ENCODE measurements at regions not wholly inside any gene's neighbourhood (a gene's known extent, or its start where the extent isn't known, plus 50 kb on each side); places are given as distances from the start of the nearest gene placed in this dataset.

DNA sequence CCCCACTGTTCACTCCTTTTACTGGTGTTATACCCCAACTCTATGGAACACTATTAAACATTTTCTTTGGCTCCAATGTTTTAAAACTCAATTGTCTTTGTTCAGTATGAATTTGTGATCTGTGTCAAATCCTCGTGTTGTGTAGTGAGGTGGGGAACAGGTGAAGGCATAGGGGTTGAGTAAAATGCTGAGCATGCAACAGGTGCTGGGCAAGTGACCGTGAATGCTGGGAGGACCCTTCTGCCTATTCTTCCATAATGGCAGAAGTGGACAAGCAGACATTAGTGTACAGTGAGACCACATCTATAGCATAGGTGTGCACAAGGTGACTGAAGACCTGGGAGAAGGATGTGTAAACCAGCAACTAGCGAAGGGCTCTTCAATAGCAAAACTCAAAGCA, 1188.0 kb downstream of the UQCRFS1 start:
- DNase-seq = no peak

DNA sequence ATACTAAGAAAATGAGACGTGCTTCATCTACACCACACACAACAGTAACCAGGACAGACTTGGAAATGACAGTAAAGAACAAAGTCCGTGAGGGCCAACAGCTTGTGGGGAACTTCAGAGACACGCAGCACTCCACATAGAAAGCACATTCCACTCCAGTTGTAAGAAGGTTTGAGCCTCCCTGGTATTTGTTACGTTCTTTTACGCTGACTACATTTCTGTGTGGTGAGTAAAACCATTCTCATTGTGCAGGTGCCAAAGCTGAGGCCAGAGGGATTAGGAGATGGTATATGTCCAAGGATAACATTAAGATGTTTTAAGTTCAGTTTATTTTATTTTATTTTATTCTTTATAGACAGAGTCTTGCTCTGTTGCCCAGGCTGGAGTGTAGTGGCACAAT, 1189.9 kb downstream of the UQCRFS1 start:
- no peak for DNase-seq

- no peak for DNase-seq
Measured at GRCh38 chr19:28022506-28022905, 1190.4 kb downstream of the UQCRFS1 start.

DNA sequence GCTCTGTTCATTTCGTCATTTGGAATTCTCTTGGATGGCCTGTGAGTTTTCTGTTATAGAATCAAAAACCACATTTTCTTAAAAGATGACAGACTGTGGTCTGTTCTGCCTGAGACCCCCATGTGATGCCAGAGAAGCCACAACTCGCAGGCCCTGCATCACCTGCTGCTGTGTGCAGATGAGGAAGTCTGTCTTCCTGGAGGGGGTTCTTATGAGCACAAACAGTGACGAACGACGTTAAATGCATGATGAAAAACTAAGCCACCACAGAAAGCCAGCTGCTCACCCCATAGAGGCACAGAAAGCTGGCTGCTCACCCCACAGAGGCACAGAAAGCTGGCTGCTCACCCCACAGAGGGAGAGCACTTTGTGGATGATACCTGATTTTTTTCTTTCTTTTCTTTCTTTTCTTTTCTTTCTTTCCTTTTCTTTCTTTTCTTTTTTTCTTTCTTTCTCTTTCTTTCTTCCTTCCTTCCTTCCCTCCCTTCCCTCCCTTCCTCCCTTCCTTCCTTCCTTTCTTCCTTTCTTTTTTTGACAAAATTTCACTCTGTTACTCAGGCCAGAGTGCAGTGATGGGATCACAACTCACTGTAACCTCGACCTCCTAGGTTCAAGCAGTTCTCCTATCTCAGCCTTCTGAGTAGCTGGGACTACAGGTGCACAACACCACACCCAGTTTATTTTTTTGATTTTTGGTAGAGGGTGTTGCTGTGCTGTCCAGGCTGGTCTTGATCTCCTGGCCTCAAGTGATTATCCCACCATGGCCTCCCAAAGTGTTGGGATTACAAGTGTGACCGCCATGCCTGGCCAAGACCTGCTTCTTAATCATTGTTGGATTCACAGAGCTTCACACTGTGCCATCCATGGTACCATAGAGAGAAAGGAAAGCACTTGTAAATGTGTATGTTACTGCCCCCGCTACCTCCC, 1191.4 kb downstream of the UQCRFS1 start:
- DNase-seq = no peak

DNA sequence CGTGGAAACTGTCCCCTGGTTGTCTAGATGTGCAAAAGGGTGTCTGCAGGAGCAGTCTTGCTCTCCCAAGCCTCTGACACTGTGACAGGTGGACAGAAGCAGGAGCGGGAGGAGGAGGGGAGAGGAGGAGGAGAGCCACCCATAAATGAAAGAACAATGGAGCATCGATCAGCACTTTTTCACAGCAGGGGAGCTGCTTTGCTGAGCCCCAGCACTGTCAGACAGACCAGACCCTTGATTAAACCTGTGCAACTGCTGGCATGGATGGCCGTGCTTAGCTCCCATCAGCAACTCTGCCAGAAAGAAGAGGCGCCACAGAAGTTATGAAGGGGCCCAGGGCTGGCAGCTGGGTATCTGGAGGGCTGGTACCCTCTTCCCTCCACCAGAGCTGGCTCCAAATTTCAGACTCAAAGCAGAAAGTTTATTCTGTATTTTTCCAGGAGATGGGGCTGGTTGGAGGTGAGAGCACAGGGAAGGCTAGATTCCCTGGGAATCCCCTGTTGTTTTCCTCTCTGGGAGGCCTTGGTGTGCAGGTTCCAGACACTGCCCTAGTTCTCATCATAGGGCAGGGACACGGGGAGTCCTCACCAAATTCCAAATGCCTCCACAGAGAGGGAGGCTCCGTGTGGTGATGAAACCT, 1192.2 kb downstream of the UQCRFS1 start:
- no peak for DNase-seq

GRCh38 chr19:28019901-28020300, 1193.0 kb downstream of the UQCRFS1 start:
- no peak for DNase-seq

DNA sequence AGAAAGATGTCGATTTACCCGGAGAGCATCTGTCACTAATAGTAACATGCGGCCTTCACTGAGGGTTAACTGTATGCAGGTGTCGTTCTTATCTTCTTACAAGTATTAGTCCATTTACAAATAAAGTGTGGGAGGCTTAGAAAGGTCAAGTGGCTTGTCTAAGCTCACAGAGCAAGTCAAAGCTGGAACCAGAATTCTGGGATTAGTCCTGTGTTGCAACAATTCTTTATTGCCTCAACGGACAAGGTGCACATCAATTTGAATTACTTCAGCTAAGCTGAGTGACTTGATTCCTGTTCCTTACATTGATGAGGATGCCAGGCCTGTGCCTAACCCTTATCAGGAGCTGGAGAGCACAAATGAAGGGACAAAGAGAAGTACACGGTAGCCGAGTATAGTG, 1193.6 kb downstream of the UQCRFS1 start:
- no peak for DNase-seq

- no peak for DNase-seq
Measured at GRCh38 chr19:28018499-28018898, 1194.5 kb downstream of the UQCRFS1 start.

DNA sequence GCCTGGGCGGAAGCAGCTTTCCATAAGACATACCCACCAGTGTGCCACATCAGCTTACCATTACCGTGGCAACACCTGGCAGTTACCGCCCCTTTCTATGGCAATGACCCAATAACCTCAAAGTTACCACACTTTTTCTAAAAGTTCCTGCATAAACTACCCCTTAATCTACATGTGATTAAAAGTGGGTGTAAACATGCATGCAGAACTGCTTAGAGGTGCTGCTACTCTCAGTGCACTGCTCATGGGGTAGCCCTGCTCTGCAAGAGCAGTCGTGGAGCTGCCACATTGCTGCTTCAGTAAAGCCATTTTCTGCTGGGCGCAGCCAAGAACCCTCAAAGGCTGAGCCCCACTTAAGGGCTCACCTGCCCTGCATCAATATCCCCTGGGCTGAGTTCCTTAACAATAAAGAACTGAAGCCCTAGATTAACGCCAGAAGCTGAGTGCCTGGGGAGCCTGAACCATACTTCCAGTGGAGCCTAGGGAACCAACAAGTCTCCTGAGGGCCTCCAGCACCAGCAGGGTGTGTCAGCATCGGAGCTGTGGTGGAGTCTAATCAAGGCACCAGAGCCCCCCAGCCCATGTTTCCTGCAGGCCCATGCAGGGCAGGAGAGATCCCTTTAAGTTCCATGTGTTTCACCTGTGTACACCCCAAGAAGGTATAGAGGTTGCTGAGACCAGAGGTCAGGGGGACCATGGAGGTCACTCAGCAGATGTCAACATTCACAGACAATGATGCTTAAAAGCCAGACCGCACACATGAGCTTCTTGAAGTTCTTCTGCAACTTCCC, 1198.1 kb downstream of the UQCRFS1 start:
- no peak for DNase-seq

- no peak for DNase-seq
Measured at GRCh38 chr19:28012361-28012760, 1200.6 kb downstream of the UQCRFS1 start.

- DNase-seq = no peak
Measured at GRCh38 chr19:28010656-28011055, 1202.3 kb downstream of the UQCRFS1 start.

GRCh38 chr19:28009696-28010095, 1203.3 kb downstream of the UQCRFS1 start:
- no peak for DNase-seq

DNA sequence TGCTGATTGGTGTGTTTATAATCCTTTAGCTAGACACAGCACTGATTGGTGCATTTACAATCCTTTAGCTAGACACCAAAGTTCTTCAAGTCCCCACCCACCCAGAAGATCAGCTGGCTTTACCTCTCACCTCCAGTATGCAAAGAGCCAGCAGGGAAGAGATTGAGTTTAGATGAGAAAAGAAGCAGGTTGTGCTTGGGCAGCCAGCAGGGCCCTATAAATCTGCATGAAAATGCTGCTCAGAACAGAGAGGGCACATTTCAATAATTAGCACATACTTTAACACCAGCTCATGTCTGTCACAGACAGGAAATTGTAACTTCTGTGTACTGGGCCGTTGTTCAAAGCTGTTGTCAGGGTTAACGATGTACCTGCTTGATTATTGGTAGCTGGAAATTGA, 1204.3 kb downstream of the UQCRFS1 start:
- DNase-seq = no peak

GRCh38 chr19:28003543-28003942, 1209.4 kb downstream of the UQCRFS1 start:
- no peak for DNase-seq

DNA sequence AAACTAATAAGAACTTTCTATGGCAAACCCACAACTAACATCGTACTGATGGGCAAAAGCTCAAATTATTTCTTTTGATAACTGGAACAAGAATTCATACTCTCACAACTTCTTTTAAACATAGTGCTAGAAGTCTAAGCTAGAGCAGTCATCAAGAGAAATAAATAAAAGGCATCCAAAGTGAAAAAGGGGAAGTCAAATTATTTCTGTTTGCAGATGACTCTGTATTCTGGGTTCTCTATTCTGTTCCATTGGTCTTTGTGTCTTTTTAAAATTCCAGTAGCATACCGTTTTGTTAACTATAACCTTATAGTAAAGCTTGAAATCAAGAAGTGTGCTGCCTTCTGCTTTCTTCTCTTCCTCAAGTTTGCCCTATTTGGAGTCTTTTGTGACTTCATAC, 1215.9 kb downstream of the UQCRFS1 start:
- DNase-seq = no peak

GRCh38 chr19:27993619-27994570, 1219.1 kb downstream of the UQCRFS1 start:
- no peak for DNase-seq

- no peak for DNase-seq
Measured at GRCh38 chr19:27986299-27986698, 1226.7 kb downstream of the UQCRFS1 start.

- DNase-seq = no peak
Measured at GRCh38 chr19:27975419-27976005, 1237.4 kb downstream of the UQCRFS1 start.

DNA sequence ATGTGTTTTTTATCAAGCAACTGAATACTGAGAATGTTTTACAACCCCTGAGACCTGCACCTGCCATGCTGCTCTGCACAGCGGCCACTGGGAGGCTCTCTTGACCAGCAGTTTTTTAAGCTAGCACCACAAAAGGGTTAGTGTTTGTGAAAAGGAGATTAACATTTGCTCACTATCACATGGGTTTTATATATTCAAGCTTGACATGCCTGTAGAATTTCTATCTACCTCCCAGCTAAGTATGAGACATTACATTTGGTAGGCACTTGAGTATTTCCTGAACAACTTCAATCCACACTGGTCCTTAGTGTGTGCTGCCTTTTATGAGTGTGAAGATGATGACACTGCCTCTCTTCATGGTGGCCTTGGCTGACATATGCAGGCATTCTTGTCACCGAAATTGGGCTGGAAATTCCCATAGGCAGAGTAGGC, 1238.9 kb downstream of the UQCRFS1 start:
- peak; percentile 4 to 35 for DNase-seq

- DNase-seq = peak in 1 of 2 experiments; percentile 39
Measured at GRCh38 chr19:27972291-27973040, 1240.5 kb downstream of the UQCRFS1 start.

GRCh38 chr19:27971869-27972268, 1241.1 kb downstream of the UQCRFS1 start:
- no peak for DNase-seq
